Medulla oblongata (tissue), 1 donor: ENCODE measurements at regions not wholly inside any gene's neighbourhood (a gene's known extent, or its start where the extent isn't known, plus 50 kb on each side); places are given as distances from the start of the nearest gene placed in this dataset.
A peak's percentile ranks its signal among the peaks of the same experiment; 100 is the strongest.

ENCODE experiments used
- DNase-seq: peaks from one replicate; pipeline ENCODE4 v3.0.0-alpha.2; 2015; ENCODE audit errors: extremely low spot score

- no peak for DNase-seq
These were observed 50.8 kb upstream of the CACNA2D3 start for GRCh38 chr3:54071601-54072000.

- DNase-seq = no peak
These were observed 52.4 kb upstream of the CACNA2D3 start for GRCh38 chr3:54069961-54070360.

- DNase-seq = no peak
These were observed 55.2 kb upstream of the CACNA2D3 start for GRCh38 chr3:54067055-54067698.

- DNase-seq = no peak
These were observed 56.1 kb upstream of the CACNA2D3 start for GRCh38 chr3:54066253-54066652.

- no peak for DNase-seq
These were observed 56.8 kb upstream of the CACNA2D3 start for GRCh38 chr3:54065586-54065985.

GRCh38 chr3:54065140-54065539, 57.2 kb upstream of the CACNA2D3 start:
- DNase-seq = no peak

GRCh38 chr3:54064486-54064885, 57.9 kb upstream of the CACNA2D3 start:
- no peak for DNase-seq

- no peak for DNase-seq
These were observed 59.8 kb upstream of the CACNA2D3 start for GRCh38 chr3:54062546-54062945.

- no peak for DNase-seq
These were observed 65.8 kb upstream of the CACNA2D3 start for GRCh38 chr3:54056521-54056920.

GRCh38 chr3:54053882-54054281, 68.5 kb upstream of the CACNA2D3 start:
- no peak for DNase-seq

- peak; percentile 6 for DNase-seq
These were observed 69.1 kb upstream of the CACNA2D3 start for GRCh38 chr3:54053211-54053610.

GRCh38 chr3:54047568-54047967, 74.8 kb upstream of the CACNA2D3 start:
- DNase-seq = no peak

GRCh38 chr3:54046641-54047214, 75.6 kb upstream of the CACNA2D3 start:
- no peak for DNase-seq

GRCh38 chr3:54045061-54045815, 77.1 kb upstream of the CACNA2D3 start:
- no peak for DNase-seq

GRCh38 chr3:54042259-54042823, 80.0 kb upstream of the CACNA2D3 start:
- DNase-seq = no peak

- no peak for DNase-seq
These were observed 81.9 kb upstream of the CACNA2D3 start for GRCh38 chr3:54040476-54040875.

- no peak for DNase-seq
These were observed 84.0 kb upstream of the CACNA2D3 start for GRCh38 chr3:54038391-54038790.

- no peak for DNase-seq
These were observed 85.8 kb upstream of the CACNA2D3 start for GRCh38 chr3:54036543-54036942.

- no peak for DNase-seq
These were observed 87.4 kb upstream of the CACNA2D3 start for GRCh38 chr3:54034971-54035370.

- DNase-seq = no peak
These were observed 88.6 kb upstream of the CACNA2D3 start for GRCh38 chr3:54033761-54034160.

- DNase-seq = no peak
These were observed 89.8 kb upstream of the CACNA2D3 start for GRCh38 chr3:54032598-54032997.

- DNase-seq = no peak
These were observed 94.0 kb upstream of the CACNA2D3 start for GRCh38 chr3:54028372-54028771.

- DNase-seq = peak; percentile 11
These were observed 95.8 kb upstream of the CACNA2D3 start for GRCh38 chr3:54026543-54026942.
